Pancreas (tissue), 10 donors: ENCODE measurements at regions not wholly inside any gene's neighbourhood (a gene's known extent, or its start where the extent isn't known, plus 50 kb on each side); places are given as distances from the start of the nearest gene placed in this dataset.

Source experiments
- ATAC-seq, 4 donors: fragments of 200-7000 bp; cut with Tn5 transposase; one replicate each; pipeline versions ENCODE4 v1.8.0 to v1.9.1; 2020; ENCODE audit warnings: mild to moderate bottlenecking in 4 of 4, moderate library complexity in 4 of 4
- DNase-seq, 6 donors: peaks; one replicate each; pipeline ENCODE4 v3.0.0-alpha.2; 2020
- FAIRE-seq: peaks from 2 replicates; lab custom pipeline; 2012; peaks lifted over from hg19 to GRCh38; lab: Jason Lieb, UNC
- H3K27ac ChIP-seq, 4 donors: fragments of 200-600 bp; sonication (generic); 1 replicate in 3 of 4; 2 replicates in 1 of 4; pipeline versions ENCODE4 v1.5.0 to v1.8.0; 2020
- H3K27me3 ChIP-seq, 4 donors: fragments of 200-600 bp; one replicate each; pipeline ENCODE4 v1.8.0; 2021
- H3K36me3 ChIP-seq, 3 donors: fragments of 200-600 bp; sonication (generic) in 1 of 3; one replicate each; pipeline versions ENCODE4 v1.5.0 to v1.8.0; 2020 to 2021
- H3K4me1 ChIP-seq, 3 donors: fragments of 200-600 bp; one replicate each; pipeline ENCODE4 v1.8.0; 2021
- H3K4me3 ChIP-seq, 4 donors: fragments of 200-600 bp; sonication (generic) in 2 of 4; one replicate each; pipeline versions ENCODE4 v1.5.0 to v1.8.0; 2020 to 2021
- H3K9me3 ChIP-seq, 4 donors: fragments of 200-600 bp; one replicate each; pipeline ENCODE4 v1.8.0; 2021
- CTCF ChIP-seq, 4 donors: fragments of 200-600 bp; sonication (generic) in 3 of 4; IDR thresholded peaks; one replicate each; pipeline versions ENCODE4 v1.5.0 to v1.8.0; 2021; ENCODE audit warnings: antibody characterized with exemption in 4 of 4
- WGBS, 2 donors: extraction: QIAGEN DNeasy Blood & Tissue Kit; methylation state at CpG; one replicate each; pipeline ENCODE4 v1.1.7; 2013; 5-methylcytosine and 5-hydroxymethylcytosine counted together
- intact Hi-C, 3 donors: fragments of 100-400 bp; cut with DNase I; formaldehyde crosslinking; loops; one replicate each; pipeline versions ENCODE4 v1.11.1 to v1.14.2; 2022
- donor health status: healthy with polysubstance abuse.
- donor health status: DM: no; HTN: no; CAD: no; lungs with moderate emphysema.
- donor health status: DM: no; HTN: no; CAD: no.
- donor health status: control.
- donor health status: control.
- donor health status: Bipolar disorder and iron deficiency.
- donor health status: DM: yes; HTN: yes; CAD: no.
- donor health status: DM: no; HTN: no; CAD: no.
- donor health status: DM: no; HTN: no; CAD: no.
- donor health status: DM: yes; HTN: yes; CAD: no.

- Histone ChIP-seq H3K27ac (no peak overlapping the region), H3K36me3 (no peaks in the 10 kb centered on the region), H3K9me3 (no peaks in the 10 kb centered on the region), H3K4me1 (no peaks in the 10 kb centered on the region), H3K27me3 (no peaks in the 10 kb centered on the region), H3K4me3 (no peak overlapping the region)
- intact Hi-C loops = no loop called here
- FAIRE-seq (no peak), DNase-seq (no peak), ATAC-seq (no peak)
- 85 to 87% methylated on average over 2 of the region's 2 CpGs for WGBS, 2 donors
- no peak for TF ChIP-seq CTCF (IDR thresholded peaks at IDR 0.05)
Observed at GRCh38 chr3:76470285-76470684, 569.6 kb upstream of the ROBO2 start.

- H3K27ac ChIP-seq = no peak overlapping the region
- no peak for FAIRE-seq
- DNase-seq = no peak
- H3K9me3 ChIP-seq = no peaks in the 10 kb centered on the region
- no peak overlapping the region for H3K4me3 ChIP-seq
- H3K27me3 ChIP-seq = no peaks in the 10 kb centered on the region
- intact Hi-C loops = no loop called here
- no peaks in the 10 kb centered on the region for H3K36me3 ChIP-seq
- TF ChIP-seq CTCF (IDR thresholded peaks at IDR 0.05) = no peak
- no peaks in the 10 kb centered on the region for H3K4me1 ChIP-seq
- no peak for ATAC-seq
- 79 to 86% methylated on average over 9 of the region's 9 CpGs for WGBS, 2 donors
Observed at GRCh38 chr3:76474632-76475031, 565.3 kb upstream of the ROBO2 start.

- H3K4me3 ChIP-seq = no peak overlapping the region
- no peaks in the 10 kb centered on the region for H3K9me3 ChIP-seq
- H3K27ac ChIP-seq = no peak overlapping the region
- H3K27me3 ChIP-seq = no peaks in the 10 kb centered on the region
- no peaks in the 10 kb centered on the region for H3K36me3 ChIP-seq
- FAIRE-seq = no peak
- intact Hi-C loops = no loop called here
- no peak for TF ChIP-seq CTCF (IDR thresholded peaks at IDR 0.05)
- H3K4me1 ChIP-seq = no peaks in the 10 kb centered on the region
- 64 to 88% methylated on average over 1 of the region's 1 CpG for WGBS, 2 donors
- no peak for ATAC-seq
- DNase-seq = no peak
Observed at GRCh38 chr3:76479161-76479650, 560.7 kb upstream of the ROBO2 start.

GRCh38 chr3:76482510-76482909, 557.4 kb upstream of the ROBO2 start:
- 64 to 70% methylated on average over 4 of the region's 4 CpGs for WGBS, 2 donors
- FAIRE-seq = no peak
- no peak for ATAC-seq
- Histone ChIP-seq H3K27me3 (no peaks in the 10 kb centered on the region), H3K27ac (no peak overlapping the region), H3K4me3 (no peak overlapping the region), H3K4me1 (no peaks in the 10 kb centered on the region), H3K9me3 (no peaks in the 10 kb centered on the region), H3K36me3 (no peaks in the 10 kb centered on the region)
- intact Hi-C loops = no loop called here
- no peak for TF ChIP-seq CTCF (IDR thresholded peaks at IDR 0.05)
- DNase-seq = no peak

- no peaks in the 10 kb centered on the region for H3K4me1 ChIP-seq
- intact Hi-C loops = no loop called here
- FAIRE-seq (no peak), DNase-seq (no peak), ATAC-seq (no peak)
- no peak for TF ChIP-seq CTCF (IDR thresholded peaks at IDR 0.05)
- 73 to 85% methylated on average over 3 of the region's 3 CpGs for WGBS, 2 donors
- H3K27ac ChIP-seq = no peak overlapping the region
- H3K36me3 ChIP-seq = no peaks in the 10 kb centered on the region
- no peak overlapping the region for H3K4me3 ChIP-seq
- H3K9me3 ChIP-seq = no peaks in the 10 kb centered on the region
- no peaks in the 10 kb centered on the region for H3K27me3 ChIP-seq
Observed at GRCh38 chr3:76487446-76487845, 552.5 kb upstream of the ROBO2 start.
